HG03064 (cell line): ENCODE measurements at regions not wholly inside any gene's neighbourhood (a gene's known extent, or its start where the extent isn't known, plus 50 kb on each side); places are given as distances from the start of the nearest gene placed in this dataset.

Source experiments
- ATAC-seq: cut with Tn5 transposase; IDR thresholded peaks from one replicate; pipeline ENCODE4 v1.9.1; 2021; ENCODE audit warnings: low read depth; ENCODE audit not compliant: unreplicated experiment

DNA sequence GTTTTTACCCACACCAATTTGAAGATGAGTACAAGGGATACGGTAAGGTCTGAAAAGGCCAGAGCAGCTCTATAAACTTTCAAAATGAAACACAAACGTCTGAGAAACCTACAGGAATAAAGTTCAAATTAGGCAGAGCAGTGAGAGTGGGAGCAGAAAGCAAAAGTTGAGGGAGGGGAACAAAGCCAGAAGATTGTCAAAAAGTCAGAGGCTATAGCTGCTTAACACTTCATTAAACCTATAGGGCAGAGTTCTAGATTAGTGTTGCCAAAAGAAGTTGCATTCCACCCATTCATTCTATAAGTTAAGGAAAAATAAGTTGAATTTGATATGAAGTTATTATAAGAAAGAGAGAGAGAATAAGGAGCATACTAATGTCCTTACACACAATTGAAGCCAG is 309.6 kb upstream of the CD180 start:
- no peak for ATAC-seq

DNA sequence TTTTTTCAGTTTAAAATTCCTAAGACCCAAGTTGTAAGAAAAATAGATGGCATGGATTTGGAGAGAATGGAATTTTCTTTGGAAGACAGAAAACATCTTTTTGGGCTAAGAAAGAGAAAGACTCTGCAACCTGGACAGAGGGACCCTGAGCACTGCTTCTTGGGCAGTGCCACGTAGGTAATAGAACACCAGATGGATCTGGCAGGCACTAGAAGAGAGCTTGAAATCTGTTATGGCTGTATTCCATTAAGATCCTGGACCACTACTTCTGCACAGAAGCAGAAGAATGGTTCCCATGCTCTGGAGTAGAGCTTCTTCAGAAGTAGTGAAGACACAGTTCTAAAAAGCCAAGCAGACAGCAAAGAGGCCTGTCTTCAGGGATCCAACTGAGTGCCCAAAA is 306.4 kb upstream of the CD180 start:
- no peak for ATAC-seq

DNA sequence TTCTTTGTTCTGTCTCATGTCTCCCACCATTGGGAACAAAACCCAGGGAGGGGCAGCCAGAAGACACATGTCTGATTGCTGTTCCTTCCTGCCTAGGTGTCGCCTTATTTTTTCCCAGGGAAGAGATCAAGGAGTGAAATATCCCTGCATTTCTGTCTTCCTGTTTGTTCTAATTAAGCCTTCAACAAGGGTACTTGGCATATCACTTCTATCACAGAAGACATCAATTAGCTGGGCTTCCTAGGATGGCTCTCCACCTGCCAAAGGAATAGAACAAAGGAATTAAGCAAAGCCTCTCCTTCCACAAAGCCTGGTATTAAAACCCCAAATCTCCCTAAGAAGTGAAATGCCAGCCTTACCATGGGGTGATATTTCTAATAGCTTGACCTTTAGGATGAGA is 299.5 kb upstream of the CD180 start:
- no peak for ATAC-seq

DNA sequence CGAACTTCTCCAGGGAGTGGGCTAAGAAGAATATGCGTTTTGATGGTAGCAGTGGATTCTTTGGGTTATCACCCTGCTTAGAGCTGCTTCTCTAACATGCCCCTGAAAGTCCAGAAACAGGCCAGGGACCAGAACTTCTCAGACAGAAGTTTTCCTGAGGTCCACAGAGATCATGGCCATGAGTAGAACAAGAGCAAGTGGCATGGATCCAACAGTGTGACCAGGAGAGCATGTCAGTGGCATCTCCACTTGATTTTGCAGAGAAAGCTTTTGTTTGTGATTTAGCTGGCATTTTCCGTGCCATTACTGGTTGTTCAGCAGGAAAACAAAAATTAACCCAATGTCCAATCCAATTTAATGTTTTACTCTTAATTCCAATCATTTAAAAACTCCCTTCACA is 298.5 kb upstream of the CD180 start:
- no peak for ATAC-seq

DNA sequence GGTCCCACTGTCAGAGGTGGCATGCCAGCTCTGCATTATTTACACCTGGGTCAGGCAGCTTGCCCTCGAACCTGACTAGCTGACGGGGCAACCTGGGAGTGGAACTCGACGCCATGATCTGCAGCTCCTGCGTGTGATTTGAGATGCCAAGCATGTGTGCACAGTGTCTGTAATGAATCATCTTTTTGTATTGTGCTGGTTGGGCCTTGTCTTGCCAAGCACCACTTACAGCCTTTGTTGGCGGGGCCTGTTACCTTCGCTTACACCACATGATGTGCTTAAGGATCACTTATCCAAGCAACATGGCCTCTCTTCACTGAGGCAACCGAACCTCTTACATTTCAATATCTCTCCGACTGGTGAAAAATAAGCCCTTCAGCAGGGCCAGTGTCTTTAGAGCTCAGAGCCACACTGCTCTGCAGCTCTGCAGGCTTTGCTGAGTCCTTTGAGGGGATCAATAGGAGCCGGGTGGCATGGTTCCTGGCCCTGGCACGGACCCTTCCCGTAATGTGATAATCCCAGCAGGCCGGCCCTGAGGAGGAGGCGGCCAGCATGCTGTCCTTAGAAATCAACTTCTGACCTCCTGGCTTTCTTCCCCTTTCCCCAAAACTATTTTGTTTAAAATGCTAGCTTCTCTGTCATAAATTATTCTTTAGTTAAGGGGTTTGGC is 297.7 kb upstream of the CD180 start:
- no peak for ATAC-seq

DNA sequence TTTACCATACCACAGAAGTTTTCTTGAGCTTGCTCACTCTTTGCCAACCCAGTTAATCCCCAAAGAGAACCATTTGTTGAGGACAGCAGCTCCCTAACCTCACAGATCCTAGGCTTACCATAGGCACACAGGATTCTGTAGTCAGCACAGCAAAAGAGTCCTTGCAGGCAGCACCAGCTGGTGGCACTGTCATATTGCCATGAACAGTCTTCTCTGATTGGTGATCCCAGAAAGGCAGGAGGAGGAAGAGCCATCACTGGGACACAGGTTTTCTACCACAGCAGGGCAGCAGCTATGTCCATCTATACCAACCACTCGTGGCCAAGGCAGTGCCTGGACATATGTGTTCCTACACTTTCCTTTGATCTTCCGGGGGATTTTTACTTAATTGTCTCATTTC is 297.1 kb upstream of the CD180 start:
- no peak for ATAC-seq

DNA sequence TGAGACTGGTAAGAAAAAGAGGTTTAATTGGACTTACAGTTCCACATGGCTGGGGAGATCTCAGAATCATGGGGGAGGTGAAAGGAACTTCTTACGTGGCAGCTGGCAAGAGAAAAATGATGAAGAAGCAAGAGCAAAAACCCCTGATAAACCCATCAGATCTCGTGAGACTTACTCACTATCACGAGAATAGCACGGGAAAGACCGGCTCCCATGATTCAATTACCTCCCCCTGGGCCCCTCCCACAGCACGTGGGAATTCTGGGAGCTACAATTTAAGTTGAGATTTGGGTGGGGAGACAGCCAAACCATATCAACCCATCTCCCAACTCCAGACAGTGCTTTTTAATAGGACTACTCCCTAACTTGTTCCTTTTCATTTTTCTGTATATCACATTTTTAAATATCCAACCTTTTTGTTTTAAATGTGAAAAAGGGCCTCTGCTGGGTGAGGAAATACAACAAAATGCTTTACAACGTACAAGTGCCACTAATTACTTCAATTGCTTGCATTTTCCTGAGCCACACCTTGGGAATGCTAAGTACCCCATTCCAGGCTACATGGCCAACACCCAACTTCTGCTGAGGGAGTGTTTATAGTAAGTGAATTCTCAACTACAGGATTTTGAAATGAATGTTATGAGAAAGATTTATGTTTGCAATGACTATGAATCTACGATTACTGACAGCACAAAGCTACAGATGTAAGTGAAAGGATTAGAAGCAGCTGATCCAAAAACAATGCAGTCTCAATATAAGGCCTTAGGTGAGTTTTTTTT is 294.1 kb upstream of the CD180 start:
- no peak for ATAC-seq

DNA sequence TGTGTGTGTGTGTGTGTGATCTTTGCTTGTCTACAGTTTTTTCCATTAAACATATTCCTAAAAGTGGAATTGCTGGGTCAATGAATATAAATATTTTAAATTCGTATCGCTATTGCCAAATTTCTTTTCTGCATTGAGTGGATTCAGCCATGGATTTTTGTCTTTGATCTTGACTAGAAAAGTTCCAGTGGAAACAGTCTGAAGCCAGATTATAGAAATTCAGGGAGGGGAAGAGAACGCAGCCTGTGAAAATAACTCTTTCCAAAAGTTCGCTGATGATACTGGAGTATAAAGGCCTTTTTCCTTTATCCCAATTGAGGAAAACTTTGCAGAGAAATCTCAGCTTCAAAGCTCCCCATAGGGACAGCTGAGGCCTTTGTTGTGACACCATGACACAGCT is 292.3 kb upstream of the CD180 start:
- ATAC-seq = no peak

DNA sequence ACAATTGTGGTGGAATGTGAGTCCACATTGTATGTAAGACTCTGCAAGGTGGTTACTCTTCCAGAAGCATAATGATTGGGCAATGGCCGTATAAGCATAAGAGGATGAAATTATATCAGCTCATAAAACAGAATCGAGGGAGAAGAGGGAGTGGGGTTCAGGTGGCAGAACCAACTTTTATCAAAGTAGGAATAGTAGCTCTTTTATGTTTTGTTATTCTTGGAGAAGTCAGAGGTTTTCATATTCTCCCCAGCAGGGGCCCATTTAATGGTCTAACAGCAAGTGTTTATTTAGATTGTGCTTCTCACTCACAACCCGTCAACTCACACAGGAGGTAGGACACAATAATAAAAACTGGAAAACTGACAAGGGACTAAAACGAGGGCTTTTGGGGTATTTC is 291.3 kb upstream of the CD180 start:
- no peak for ATAC-seq

DNA sequence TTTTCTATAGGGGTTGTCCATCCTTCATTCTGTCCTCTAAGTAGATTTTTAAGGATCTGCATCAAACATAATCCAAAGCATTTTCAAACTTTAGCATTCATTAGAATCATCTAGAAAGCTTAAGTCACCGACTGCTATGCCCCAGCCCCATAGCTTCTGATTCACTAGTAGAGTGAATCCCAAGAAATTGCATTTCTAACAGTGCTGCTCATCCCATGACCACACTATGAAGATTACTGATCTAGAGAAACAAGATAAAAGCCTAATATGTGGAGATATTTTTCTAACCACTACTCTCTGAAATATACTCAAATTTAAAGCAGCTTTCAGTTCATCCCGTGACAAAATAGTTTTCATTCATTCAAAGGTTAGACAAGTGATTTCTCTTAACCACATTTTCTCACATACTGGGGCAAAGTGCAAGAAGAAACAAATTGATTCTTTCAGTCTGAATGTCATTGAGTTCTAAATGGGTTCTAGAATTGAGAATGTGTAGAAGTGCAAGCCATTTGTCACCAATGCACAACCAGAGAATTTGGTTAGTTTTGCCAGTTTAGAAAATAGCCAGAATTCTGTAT is 286.9 kb upstream of the CD180 start:
- ATAC-seq = no peak

DNA sequence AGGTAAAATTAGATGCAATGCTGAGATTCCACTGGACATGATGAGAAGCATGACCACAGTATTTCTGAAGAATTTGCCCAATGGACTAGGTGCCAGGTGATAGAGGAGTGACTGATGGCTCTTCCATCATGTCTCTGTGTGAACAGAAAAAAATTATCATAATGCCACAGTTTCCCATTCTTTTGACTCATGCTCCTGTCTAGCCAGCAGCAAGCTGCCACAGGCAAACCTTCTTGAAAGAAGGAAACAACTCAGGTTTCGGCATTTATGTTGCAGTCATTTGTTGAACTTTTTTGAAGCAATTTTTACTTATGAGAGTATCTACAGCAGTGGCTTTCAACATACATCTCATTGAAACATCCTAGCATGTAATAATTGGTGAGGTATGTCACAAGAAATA is 284.8 kb upstream of the CD180 start:
- no peak for ATAC-seq

DNA sequence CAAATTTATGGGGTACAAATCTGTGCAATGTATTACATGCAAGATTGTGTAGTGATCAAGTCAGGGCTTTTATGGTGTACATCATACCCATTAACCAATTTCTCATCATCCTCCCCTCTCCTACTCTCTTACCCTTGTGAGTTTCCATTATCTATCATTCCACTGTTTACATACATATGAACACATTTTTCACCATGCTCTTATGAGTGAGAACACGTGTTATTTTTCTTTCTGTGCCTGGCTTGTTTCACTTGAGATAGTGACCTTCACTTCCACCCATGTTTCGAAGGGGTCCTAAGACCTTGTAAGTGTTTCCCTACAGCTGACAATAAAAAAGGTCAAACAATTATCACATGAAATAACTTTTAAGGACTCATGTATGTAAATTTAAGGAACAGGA is 281.7 kb upstream of the CD180 start:
- ATAC-seq = no peak

DNA sequence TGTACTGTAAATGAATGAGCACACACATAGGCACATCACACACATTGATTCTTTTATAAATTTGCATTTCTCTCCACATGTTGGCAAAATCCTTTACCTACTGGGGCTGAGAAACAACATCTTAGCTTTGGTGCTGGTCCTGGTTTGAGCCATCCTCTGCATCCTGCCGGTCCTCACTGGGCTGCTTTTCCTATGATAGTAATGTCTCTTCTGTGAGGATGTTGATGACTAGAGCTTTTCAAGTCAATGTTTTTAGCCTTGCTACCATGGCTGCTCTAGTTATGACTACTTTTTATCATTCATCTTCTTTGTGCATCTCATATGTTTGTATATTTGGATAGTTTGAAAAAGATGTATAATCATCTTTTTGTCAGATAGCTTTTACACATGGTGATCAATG is 280.4 kb upstream of the CD180 start:
- no peak for ATAC-seq

DNA sequence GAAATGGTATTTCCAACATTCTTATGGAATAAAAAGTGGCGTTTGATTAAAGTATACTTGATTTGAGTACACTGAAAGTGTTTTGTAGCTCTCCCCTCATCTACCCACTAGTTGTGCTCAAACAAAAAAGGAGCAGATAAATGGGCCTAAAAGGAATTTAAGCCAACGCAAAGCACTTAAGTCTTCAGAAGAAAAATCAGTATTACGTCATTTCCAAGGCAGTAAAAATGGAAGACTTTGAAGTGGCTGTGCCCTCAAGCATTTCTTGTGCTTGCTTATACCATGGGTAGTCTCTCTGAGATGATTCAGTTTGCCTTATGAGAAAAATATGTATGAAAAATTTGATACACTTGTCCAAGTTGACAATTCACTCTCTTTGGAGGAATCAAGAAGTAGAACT is 279.9 kb upstream of the CD180 start:
- no peak for ATAC-seq

DNA sequence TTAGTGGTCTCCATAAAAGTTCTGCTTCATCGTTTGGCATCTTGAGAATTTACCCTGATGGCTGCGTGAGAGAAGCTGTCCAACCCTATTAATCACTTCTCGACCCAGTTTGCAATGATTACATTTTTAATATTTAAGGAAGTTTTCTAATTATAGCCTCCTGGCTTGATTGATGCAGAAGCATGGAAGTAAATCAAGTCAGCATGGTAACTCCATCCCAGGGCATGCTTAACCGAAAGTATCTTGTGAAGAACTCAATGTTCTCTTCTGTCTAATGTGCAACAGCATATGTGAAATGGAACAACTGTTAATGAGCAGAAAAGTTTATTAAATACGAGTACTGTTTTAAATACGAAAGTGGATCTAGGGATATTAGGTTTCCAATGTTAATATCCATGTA is 278.9 kb upstream of the CD180 start:
- no peak for ATAC-seq

DNA sequence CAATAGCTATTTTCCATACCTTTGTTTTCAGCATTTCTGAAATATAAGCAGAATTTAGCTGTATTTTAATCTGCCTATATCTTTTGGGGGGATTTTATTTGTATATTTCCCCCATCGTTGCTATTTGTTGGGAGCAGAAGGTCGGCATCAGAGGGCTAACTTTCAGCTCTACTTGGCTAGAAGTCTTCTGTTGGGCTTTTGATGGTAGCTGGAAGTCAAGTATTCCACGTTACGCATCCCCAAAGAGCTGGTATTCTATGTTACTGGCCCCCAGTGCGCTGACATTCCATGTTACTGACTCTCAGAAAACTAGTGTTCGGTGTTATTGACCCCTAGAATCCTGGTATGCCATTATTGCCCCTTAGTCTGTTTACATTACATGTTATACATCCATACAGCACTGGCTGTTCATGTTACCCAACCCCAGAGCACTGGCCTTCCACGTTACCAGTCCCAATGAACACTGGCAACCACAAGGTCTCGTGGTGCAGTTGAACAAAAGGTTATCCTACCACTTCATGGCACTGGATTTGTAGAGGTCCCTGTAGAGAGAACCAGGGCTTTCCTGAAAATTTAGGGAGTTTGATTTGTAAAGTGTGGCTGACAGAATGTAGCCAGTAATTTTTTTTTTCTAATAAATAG is 278.1 kb upstream of the CD180 start:
- ATAC-seq = no peak

DNA sequence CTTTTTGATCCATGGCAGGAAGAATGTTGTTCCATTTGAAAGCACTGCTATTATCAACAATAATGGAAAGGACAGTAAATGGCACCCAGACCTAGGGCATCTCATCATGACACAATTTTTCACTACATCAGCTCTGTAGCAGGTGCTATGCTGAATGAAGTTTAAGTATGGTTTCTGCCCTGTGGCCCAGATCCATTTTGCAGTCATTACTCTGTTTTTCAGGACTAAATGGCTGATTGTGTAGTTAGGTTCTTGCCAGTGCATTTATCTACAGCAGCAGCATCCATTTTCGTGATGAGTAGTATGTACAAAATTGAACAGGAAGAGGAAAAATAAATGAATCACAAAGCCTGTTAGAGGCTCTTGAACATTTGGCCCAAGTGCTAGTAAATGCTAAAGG is 270.5 kb upstream of the CD180 start:
- no peak for ATAC-seq

DNA sequence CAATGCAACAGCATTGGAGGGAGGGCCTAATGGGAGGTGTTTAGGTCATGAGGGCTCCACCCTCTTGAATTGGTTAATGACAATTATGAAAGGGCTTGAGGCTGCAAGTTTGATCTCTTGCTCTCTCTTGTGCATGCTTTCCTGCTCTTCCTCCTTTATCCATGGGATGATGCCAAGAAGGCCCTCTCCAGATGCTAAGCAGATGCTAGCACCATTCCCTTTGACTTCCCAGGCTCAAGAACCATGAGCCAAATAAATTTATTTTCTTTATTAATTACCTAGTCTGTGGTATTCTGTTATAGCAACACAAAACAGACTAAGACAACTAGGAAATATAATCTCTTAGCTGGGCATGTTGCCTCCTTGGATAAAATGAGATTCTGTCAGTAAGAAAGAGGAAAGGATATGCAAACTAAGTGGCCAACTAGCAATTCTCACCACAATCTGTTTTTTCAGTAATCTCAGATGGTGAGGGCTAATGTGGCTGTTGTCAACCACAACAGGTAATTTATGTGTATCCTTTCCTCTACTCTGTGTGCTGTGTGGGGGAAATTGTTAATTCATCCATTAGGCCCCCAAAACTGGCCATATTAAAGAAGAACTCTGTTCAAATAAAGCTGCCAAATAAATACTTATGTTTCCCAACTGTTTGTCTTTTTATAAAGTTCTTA is 269.1 kb upstream of the CD180 start:
- no peak for ATAC-seq

DNA sequence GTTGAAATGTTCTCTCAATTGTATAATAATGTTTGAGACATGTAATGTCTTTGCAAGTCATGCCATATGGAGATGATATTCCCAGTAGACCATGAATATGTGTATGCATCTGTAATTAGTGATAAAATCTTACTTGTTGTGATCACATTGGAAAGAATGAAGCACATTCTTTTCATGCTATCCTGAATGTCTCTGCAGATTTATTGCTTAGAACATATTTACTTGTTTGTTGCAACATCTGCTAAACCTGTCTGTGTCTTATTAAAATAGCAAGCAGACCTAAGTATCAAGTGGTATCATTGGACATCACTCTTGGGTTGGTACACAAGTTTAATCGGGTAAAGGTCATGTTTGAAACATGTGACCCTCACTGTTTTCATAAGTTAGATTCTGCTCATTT is 265.5 kb upstream of the CD180 start:
- ATAC-seq = no peak

DNA sequence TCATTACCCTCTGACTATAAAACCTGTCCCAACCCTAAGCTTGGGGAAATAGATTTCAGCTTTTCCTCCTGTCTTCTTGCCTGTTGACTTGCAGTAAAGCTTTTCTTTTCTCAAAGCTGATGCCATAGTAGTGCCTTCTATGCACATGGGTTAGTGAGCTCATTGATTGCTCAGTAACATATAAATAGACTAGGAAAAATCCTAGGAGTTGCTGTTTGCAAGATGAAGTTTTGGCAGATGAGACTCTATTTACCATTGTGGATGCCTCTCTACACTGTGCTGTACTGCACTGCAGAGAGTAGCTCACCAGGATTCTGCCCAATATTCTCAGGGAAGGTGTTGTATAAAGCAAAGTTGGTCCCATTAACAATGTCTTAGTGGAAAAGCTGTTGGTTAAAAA is 262.7 kb upstream of the CD180 start:
- no peak for ATAC-seq

DNA sequence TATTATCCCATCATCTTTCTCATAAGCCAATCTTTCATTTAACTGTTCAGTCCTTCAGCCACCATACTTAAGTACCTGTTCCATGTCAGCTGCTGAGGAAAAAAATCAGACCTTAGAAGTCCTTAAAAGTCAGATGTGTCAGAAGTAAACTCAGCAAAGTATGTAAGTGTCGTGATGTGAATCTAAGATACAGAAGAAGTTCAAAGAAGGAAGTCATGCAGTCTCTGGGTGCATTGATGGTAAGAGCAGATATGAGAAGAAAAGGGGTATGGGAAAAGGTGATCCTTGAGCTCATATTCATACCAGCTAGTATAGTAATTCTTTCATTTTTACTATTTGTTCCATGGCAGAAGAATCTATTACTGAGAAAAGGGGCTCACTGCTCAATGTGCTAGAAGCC is 259.4 kb upstream of the CD180 start:
- ATAC-seq = no peak
